AG10803 (cell line): ENCODE measurements at regions not wholly inside any gene's neighbourhood (a gene's known extent, or its start where the extent isn't known, plus 50 kb on each side); places are given as distances from the start of the nearest gene placed in this dataset.
"Not testable (repeated sequence)": the region's sequence is repeated elsewhere in the genome, so short reads cannot be mapped to it uniquely, and the experiment has no call there.

Experiments
- DNase-seq: peaks from one replicate; pipeline ENCODE4 v3.0.0; 2010; ENCODE audit warnings: low read depth
- H3K4me3 ChIP-seq: 2 replicates; pipeline ENCODE4 v1.5.1; 2011; ENCODE audit warnings: mild to moderate bottlenecking, low read length, control low read depth
- TF ChIP-seq, protein P1 (sequence below): conservative IDR thresholded peaks from 2 replicates; pipeline ENCODE4 v1.5.1; 2011; ENCODE audit warnings: mild to moderate bottlenecking, low read length, control low read depth, inconsistent platforms

DNA sequence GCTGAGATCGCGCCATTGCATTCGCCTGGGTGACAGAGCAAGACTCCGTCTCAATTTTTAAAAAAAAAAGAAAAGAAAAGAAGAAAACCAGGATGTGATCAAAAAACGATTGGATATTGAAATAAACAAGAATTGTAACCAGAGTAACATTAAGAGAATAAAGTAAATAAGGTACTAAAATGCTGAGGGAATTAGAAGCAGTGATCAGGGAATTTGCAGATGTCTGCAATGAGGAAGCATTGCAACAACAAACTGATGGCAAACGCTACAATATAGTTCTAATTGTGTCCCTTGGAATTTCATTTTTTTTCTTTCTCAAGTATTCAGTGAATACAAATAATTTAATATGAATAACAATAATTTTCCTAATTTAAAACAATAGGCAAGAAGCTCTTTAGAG, 1077.5 kb downstream of the TBL1XR1 start:
- TF ChIP-seq, protein P1, sequence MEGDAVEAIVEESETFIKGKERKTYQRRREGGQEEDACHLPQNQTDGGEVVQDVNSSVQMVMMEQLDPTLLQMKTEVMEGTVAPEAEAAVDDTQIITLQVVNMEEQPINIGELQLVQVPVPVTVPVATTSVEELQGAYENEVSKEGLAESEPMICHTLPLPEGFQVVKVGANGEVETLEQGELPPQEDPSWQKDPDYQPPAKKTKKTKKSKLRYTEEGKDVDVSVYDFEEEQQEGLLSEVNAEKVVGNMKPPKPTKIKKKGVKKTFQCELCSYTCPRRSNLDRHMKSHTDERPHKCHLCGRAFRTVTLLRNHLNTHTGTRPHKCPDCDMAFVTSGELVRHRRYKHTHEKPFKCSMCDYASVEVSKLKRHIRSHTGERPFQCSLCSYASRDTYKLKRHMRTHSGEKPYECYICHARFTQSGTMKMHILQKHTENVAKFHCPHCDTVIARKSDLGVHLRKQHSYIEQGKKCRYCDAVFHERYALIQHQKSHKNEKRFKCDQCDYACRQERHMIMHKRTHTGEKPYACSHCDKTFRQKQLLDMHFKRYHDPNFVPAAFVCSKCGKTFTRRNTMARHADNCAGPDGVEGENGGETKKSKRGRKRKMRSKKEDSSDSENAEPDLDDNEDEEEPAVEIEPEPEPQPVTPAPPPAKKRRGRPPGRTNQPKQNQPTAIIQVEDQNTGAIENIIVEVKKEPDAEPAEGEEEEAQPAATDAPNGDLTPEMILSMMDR, result no peak
- no peak for DNase-seq
- H3K4me3 ChIP-seq, result no peak overlapping the region

- TF ChIP-seq, protein P1, result no peak
- no peak for DNase-seq
- no peak overlapping the region for H3K4me3 ChIP-seq
Measured at GRCh38 chr3:176106380-176106779, 1090.9 kb downstream of the TBL1XR1 start.

DNA sequence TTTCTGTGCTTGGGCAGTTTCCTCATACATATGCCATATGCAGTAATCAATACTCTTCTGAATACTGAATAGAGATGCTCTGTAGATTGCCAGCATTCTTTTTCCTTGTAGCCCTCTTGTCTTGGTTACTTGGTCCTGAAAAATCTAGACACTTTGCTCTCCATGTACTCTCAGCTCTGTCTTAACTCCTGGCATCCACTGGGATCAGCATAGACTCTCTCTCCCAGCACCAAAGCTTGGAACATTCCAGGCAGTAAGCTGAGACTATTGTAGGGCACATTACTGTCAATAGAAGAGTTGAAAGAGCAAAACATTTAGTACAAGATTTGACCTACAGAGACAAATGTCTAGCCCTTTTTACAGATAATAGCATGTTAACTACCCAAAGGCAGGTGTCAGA, 1100.3 kb downstream of the TBL1XR1 start:
- DNase-seq, result no peak
- no peak overlapping the region for H3K4me3 ChIP-seq

GRCh38 chr3:176093892-176094291, 1103.4 kb downstream of the TBL1XR1 start:
- not testable (repeated sequence) for DNase-seq, H3K4me3 ChIP-seq

More for the DNA sequence above, 1100.3 kb downstream of the TBL1XR1 start:
- TF ChIP-seq, protein P1, result no peak

GRCh38 chr3:176090727-176091126, 1106.6 kb downstream of the TBL1XR1 start:
- no peak for DNase-seq
- TF ChIP-seq, protein P1, result no peak
- no peak overlapping the region for H3K4me3 ChIP-seq

GRCh38 chr3:176088962-176089383, 1108.3 kb downstream of the TBL1XR1 start:
- H3K4me3 ChIP-seq, result no peak overlapping the region
- DNase-seq, result no peak
- TF ChIP-seq, protein P1, result no peak

GRCh38 chr3:176087066-176087697, 1110.1 kb downstream of the TBL1XR1 start:
- DNase-seq, result no peak
- H3K4me3 ChIP-seq, result no peak overlapping the region
- TF ChIP-seq, protein P1, result no peak
